ENCODE measurements at regions not wholly inside any gene's neighbourhood (a gene's known extent, or its start where the extent isn't known, plus 50 kb on each side); places are given as distances from the start of the nearest gene placed in this dataset.

GRCh38 chr18:29821544-29821943 is 1221.0 kb downstream of the DSC3 start:
- no peak overlapping the region for H3K4me3 ChIP-seq (replicated peaks in 1 of 3; ENCODE audit: insufficient read depth in 1 of 3, low read depth in 2 of 3, low read length in 3 of 3)
- H3K27ac ChIP-seq (ENCODE audit: extremely low read length, insufficient read depth, low read length), result no peak overlapping the region
- H2AFZ ChIP-seq (ENCODE audit: low read length), result no peak overlapping the region
- intact Hi-C loops (cut with micrococcal nuclease; ENCODE audit: unreplicated experiment), result no loop called here
- FAIRE-seq (no peak), DNase-seq (ENCODE audit: low spot score) (no peak), ATAC-seq (no peak)
- ChIA-PET CTCF (ENCODE audit: low intra/inter-chr PET ratio, low total read pairs) (no interaction called here), POLR2A (no interaction called here)
- no peaks in the 10 kb centered on the region for H3K36me3 ChIP-seq (replicated peaks in 1 of 2; ENCODE audit: control insufficient read depth in 1 of 2, insufficient read depth in 2 of 2, low read length in 2 of 2)
- H3K27me3 ChIP-seq (ENCODE audit: control insufficient read depth in 1 of 2, insufficient read depth in 2 of 2, low read length in 2 of 2), result no peaks in the 10 kb centered on the region
- no peak for TF ChIP-seq ONECUT2 (CRISPR knock-in tag; IDR thresholded peaks at IDR 0.05)
- no peak for TF ChIP-seq MTERF4 (CRISPR knock-in tag; IDR thresholded peaks at IDR 0.05)
- TF ChIP-seq GLI4 (CRISPR knock-in tag; IDR thresholded peaks at IDR 0.05; ENCODE audit: borderline replicate concordance), result no peak
- no peak for TF ChIP-seq MZF1 (CRISPR knock-in tag; IDR thresholded peaks at IDR 0.05; ENCODE audit: borderline replicate concordance)
- TF ChIP-seq, protein P1, sequence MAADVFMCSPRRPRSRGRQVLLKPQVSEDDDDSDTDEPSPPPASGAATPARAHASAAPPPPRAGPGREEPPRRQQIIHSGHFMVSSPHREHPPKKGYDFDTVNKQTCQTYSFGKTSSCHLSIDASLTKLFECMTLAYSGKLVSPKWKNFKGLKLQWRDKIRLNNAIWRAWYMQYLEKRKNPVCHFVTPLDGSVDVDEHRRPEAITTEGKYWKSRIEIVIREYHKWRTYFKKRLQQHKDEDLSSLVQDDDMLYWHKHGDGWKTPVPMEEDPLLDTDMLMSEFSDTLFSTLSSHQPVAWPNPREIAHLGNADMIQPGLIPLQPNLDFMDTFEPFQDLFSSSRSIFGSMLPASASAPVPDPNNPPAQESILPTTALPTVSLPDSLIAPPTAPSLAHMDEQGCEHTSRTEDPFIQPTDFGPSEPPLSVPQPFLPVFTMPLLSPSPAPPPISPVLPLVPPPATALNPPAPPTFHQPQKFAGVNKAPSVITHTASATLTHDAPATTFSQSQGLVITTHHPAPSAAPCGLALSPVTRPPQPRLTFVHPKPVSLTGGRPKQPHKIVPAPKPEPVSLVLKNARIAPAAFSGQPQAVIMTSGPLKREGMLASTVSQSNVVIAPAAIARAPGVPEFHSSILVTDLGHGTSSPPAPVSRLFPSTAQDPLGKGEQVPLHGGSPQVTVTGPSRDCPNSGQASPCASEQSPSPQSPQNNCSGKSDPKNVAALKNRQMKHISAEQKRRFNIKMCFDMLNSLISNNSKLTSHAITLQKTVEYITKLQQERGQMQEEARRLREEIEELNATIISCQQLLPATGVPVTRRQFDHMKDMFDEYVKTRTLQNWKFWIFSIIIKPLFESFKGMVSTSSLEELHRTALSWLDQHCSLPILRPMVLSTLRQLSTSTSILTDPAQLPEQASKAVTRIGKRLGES (CRISPR knock-in tag; IDR thresholded peaks at IDR 0.05; ENCODE audit: borderline replicate concordance), result no peak
- TF ChIP-seq, protein P2, sequence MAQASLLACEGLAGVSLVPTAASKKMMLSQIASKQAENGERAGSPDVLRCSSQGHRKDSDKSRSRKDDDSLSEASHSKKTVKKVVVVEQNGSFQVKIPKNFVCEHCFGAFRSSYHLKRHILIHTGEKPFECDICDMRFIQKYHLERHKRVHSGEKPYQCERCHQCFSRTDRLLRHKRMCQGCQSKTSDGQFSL (CRISPR knock-in tag; IDR thresholded peaks at IDR 0.05), result no peak
- TF ChIP-seq GMEB1 (CRISPR knock-in tag; IDR thresholded peaks at IDR 0.05; ENCODE audit: borderline replicate concordance), result no peak
- TF ChIP-seq TOE1 (CRISPR knock-in tag; IDR thresholded peaks at IDR 0.05), result no peak
- no peak for TF ChIP-seq SNAPC4 (CRISPR knock-in tag; IDR thresholded peaks at IDR 0.05)
- TF ChIP-seq ZNF547 (CRISPR knock-in tag; IDR thresholded peaks at IDR 0.05), result no peak
- no peak for TF ChIP-seq TBX3 (IDR thresholded peaks at IDR 0.05; ENCODE audit: borderline replicate concordance)
- TF ChIP-seq, protein P3, sequence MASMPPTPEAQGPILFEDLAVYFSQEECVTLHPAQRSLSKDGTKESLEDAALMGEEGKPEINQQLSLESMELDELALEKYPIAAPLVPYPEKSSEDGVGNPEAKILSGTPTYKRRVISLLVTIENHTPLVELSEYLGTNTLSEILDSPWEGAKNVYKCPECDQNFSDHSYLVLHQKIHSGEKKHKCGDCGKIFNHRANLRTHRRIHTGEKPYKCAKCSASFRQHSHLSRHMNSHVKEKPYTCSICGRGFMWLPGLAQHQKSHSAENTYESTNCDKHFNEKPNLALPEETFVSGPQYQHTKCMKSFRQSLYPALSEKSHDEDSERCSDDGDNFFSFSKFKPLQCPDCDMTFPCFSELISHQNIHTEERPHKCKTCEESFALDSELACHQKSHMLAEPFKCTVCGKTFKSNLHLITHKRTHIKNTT (CRISPR knock-in tag; IDR thresholded peaks at IDR 0.05), result no peak
- TF ChIP-seq ZNF558 (CRISPR knock-in tag; IDR thresholded peaks at IDR 0.05; ENCODE audit: borderline replicate concordance), result no peak
- BruUV-seq (replicated peaks), result no TSS peak
- in situ Hi-C loops (cut with HindIII; ENCODE audit: extremely low pct_ligation_motif_present, low pct_unique_long_range_greater_than_20kb), result no loop called here
- WGBS (ENCODE audit: low lambda C conversion rate), result 3% methylated on average over 1 of the region's 1 CpG
- no peaks in the 10 kb centered on the region for H3K9me3 ChIP-seq (ENCODE audit: low read length)
- no peaks in the 10 kb centered on the region for H4K20me1 ChIP-seq (ENCODE audit: insufficient read depth, low read length)
- H3K4me1 ChIP-seq (ENCODE audit: insufficient read depth, low read length), result no peaks in the 10 kb centered on the region
- no peaks in the 10 kb centered on the region for H3K79me2 ChIP-seq (ENCODE audit: insufficient read depth, low read length)
- H3K9ac ChIP-seq (ENCODE audit: insufficient read depth, low read depth, low read length), result no peak overlapping the region
- no peak overlapping the region for H3K4me2 ChIP-seq (ENCODE audit: low read depth, low read length)
